GM18907 (cell line): ENCODE measurements at regions not wholly inside any gene's neighbourhood (a gene's known extent, or its start where the extent isn't known, plus 50 kb on each side); places are given as distances from the start of the nearest gene placed in this dataset.

Source experiments
- ATAC-seq: cut with Tn5 transposase; IDR thresholded peaks from one replicate; pipeline ENCODE4 v1.9.1; 2021; ENCODE audit warnings: mild to moderate bottlenecking, moderate library complexity; ENCODE audit not compliant: unreplicated experiment

DNA sequence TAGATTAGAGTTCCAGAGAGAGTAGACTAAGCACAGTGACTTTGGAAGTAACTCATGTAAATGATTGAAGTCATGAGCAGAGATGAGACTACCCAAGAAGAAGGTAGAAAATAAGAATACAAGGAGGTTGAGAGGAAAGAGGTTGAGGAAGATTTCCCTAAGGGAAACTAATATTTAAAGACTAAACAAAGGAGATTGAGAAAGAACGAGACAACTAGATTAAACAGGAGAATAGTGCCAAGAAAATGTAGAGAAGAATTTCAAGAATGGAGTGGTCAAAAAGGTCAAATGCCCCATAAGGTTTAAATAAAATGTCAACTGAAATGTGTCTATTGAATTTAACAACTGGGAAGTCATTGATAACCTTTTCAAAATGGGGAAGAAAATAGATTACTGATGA lies 59.0 kb downstream of the RPS29 start:
- ATAC-seq: no peak

DNA sequence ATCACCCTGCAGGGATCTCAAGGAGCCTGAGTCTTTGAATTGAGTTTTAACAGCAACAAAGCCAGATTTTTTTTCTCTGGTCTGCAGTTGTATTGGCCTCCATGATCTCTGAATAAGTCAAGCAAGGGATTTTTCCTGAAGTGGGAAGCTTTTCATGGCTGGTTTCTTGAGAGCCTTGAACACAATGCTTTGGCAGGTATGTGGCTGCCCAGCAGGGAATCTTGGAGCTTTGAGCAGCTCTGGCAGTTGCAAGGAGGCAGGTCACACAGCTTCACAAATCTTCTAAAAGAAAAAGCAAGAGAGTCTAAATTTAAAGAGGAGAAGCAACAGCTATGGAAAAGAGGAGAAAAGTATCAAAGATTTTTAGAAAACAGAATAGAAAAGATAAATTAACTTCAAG lies 60.1 kb downstream of the RPS29 start:
- no peak for ATAC-seq

DNA sequence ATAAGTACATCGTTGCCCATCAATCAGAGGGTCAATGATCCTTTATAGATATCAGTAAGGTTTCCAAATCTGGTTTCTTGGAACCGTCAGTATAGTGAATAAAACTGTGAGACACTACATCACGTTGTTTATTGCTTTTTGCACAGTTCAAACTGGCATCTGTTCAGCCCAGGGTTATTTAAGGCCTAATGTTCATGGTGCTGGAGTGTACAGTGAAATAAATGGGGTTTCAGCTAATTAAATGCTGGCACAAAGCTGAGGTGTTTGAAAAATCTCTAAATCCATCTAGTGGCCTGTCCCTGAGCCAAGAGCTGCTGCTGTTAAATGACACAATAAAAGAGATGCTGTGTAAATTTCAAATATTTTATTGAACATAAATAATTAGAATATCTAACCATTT lies 69.9 kb downstream of the RPS29 start:
- ATAC-seq: no peak

DNA sequence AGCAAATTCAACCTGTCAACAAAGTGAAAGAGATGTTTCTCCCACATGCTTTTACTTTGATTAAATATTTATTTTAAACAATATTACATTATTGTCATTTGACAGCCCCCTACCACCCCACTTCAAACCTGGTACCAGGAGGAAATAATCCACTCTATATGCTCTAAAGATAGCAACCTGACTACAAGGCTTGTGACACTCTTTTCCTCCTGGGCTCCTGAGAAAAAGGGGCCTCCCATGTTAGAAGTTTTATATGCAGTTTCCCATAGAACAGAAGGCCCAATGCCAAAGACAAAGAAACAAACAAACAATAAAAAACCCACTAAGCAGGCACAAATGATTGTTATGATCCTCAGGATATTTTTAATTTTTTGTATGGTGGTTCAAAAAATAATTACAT lies 73.6 kb downstream of the RPS29 start:
- ATAC-seq: no peak

DNA sequence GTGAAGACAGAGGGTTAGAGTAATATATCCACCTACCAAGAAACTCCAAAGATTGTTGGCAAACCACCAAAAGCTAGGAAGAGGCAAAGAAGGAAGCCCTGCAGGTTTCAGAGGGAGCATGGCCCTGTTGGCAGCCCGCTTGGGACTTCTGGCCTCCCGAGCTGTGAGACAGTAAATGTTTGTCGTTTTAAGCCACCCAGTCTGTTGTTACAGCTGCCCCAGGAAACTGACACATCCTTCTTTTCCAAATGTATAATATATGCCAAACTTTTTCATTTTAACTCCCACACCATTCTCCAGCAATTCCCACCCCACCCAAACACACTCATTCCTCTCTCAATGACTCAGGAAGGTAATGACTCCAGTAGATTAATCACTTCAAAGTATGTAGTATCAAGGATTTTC lies 74.0 kb downstream of the RPS29 start:
- ATAC-seq: no peak

DNA sequence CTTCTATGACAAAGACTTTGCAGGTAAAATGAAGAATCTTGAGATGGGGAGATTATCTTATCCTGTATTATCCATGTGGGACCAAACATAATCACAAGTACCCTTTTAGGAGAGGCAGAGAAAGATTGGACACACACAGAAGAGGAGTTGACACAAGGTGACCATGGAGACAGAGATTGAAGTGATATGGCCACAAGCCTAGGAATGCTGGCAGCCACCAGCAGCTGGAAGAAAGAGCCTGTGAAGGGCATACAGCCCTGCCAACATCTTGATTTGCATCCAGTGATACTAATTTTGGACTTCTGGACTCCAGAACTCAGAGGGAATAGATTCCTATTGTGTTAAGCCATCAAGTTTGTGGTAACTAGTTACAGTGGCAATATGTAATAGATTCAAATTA lies 78.1 kb downstream of the RPS29 start:
- no peak for ATAC-seq

DNA sequence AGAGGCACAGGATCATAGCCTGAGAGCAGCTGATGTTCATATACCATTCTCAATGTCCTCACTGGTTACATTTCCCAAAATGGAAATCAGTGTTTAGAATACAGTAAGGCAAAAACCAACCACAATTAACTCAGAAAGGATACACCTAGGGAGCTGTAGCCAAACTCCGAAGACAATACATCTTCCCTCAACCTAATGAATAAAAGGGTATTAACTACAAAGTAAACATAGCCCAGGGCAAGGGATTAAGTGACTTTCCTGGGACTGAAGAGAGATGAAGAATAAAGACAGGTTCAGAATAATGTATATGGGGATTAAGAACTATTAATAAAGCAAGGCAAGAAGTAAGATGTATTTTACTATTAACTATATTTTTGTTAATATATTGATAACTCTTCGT lies 79.5 kb downstream of the RPS29 start:
- ATAC-seq: no peak

DNA sequence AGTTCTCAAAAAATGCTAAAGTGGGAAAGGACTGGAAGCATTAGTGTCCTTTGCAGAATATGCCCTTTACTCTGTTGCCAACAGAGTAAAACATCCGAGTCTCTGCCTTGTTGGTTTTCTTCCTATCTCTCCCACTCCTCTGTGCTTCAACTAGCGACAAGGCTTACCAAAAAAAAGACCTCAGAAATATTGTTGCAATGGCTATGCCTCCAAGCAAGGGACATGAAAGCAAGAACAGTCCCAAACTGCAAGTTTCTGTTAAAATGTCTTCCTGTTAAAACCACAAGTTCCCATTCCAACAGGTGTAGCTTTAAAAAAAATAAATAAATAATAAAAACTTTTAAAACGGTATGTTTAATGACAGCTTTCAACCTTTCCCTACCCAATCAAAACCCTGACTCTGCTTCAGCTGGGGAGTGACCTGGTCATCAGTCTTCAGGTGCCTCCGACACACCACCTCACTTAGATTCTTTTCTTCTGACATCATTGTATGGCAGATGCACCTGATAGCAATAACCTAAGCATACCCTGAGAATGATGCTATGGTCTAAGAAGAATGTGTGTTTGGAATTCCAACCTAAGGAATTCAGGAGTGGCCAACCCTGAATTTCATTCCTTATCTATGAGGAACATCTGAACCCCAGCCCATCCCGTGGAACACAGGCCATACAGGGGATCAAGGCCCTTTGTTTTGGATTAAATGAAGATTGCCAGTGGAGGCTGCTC lies 81.0 kb downstream of the RPS29 start:
- no peak for ATAC-seq

DNA sequence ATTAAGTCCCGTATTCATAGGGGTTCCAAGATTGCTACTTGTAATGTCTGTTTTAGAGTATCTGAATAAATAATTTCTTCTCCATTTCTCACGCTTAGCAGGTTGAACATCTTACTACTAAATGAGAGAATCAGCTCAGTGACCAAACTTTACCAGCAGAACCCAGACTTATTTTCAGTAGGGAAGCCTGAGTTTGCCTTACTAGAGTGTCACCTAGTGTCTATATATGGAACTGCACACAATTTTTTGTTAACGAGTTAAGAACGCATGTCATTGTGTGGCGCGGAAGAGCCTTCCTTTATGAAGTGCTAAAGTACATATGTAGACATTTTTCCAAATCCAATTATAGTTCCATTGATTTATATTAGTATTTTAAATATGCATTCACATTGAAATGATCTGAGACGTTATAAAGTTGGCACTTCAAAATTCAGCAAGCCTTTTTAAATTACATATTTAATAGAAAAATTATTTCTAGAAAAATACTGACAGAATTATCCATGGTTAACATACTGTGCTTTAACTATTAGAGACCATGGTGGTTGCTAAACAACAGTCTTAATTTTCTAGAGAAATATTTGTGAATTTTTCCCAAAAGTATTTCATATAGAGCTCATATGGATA lies 88.3 kb downstream of the RPS29 start:
- peak; percentile 92 for ATAC-seq

DNA sequence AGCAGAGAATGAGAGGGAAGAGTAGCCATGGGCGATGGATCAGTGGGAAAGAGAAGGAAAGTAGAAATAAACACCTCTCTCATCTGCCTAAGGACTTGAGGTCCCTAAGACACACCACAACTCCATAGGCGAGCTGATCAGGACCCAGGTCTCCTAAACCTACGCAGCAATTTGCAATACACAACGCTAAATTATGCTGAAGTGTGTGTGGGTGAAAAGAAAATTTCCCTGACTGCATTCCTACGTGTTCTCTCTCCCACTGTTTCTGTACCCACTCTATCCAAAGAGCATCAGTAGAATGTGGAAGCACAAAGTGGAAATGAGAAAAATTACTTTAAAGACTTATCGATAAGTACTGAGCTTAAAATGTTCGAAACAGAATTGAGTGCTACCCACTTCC lies 88.9 kb downstream of the RPS29 start:
- ATAC-seq: no peak

DNA sequence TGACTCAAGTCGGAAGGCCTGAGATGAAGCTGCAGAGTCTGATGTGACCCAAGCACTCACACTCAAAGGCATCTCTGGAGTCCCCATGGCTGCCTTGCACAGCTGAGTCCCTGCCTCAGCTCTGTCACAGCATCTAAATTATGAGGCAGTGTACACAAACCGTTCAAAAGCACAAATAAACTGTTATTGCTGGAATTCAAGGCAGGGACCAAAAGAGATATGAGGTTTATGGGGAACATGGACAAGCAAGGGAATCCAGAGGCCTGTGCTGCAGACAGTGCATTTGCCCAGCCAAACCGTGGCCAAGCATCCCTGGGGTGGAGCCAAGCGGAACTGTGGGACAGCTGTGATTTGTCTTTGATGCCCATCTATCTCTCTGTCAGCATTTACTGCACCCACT lies 91.3 kb downstream of the RPS29 start:
- no peak for ATAC-seq

DNA sequence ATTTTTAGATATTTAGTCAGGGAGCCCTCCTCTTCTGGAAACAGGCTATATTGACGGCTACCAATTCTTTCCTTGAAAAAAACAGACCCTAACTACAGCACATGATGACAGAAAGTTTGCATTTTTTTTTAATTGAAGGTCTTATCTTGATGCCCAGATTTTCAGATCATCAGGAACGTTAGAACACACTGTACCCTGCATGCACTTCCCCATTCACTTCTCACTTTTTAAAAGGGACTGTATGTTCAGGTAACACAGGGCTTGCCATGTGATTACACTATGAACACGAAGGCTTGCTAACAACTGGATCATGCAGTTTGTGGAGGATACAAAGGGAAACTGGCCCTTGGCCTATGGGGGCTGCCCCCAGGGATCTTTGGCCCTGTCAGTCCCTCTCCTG lies 92.6 kb downstream of the RPS29 start:
- no peak for ATAC-seq

DNA sequence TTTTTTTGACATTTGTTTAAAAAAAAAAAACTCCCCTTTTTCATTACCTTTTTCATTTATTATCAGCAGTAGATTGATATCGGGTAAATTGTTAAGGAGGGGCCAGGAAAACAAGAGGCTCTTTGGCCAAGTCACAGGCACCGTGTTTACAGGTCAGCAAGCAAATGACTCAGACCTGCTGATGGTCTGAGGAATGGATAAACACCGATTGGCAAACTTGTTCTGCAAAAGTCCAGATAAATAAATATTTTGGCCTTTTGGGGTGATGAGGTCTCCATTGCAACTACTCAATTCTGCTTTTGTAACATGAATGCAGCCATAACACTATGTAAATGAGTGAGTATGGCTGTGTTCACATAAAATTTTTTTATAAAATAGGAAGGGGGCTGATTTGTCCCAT lies 94.0 kb downstream of the RPS29 start:
- ATAC-seq: no peak

DNA sequence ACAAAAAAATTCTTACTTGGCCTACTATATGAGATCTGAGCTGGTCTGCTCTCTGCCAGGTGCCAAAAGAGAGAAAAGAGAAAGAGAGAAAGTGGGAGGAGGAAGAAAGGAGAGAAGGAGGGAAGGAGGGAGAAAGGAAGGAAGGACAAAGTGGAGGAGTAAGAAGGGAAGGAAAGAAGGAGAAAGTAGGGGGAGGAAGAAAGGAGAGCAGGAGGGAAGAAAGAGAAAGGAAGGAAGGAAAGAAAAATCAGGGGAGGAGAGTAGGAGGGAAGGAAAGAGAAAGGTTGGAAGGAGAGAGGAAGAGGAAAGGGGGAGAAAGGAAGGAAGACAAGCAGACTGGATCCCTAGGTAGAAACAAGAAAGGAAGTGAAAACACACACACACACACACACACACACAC lies 96.8 kb downstream of the RPS29 start:
- ATAC-seq: no peak

DNA sequence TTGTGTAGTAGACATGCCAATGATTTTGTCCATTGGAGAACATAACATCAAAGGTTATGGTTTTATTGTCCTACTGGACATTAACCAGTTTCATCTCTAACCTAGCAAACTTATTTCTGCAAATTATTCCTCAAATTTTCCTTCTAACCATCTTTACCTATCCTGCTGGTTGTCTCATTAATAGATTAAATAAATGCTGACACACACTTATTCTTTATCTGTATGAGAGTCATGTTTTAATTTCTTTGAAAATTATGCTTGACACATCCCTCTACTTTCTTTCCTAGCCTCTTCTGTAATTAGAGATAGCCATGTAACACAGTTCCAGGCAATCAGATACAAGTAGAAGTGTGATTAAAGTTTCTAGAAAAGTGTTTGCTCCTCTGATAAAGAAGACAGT lies 98.9 kb downstream of the RPS29 start:
- ATAC-seq: no peak

DNA sequence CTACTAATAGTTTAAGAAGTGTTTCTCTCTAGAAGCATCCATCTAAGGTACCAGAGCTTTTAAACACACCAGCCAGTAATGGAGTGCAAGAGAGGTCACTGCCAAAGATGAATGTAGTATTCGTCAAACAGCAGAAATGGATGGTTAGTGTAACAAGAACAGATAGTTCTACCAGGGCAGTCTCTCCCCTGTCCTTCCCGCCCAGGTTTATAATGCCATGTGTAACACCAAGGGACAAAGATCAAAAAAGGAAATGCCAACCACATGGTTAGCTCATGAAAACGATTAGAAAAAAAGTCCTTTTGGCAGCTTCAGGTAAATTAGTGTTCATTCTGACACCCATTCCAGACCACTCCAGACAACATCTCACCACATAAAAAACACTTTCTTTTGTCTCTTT lies 100.9 kb downstream of the RPS29 start:
- ATAC-seq: no peak

DNA sequence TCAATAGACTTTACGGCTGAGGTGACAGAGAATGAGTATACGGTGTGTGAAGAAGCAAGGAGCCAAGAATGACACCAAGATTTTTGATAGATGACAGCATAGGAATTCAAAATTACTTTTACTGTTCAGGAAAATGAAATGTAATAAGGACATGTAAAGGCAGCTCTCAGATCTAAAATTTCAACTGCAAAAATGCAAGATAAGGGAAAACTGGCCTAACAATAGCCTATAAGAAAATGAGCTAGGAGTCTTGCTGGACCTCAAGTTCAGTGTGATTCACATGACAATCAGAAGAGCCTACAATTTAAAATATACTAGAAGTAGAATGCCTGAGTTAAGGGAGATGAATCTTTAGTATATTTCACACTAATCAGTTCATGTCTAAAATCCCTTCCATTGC lies 102.0 kb downstream of the RPS29 start:
- ATAC-seq: no peak

DNA sequence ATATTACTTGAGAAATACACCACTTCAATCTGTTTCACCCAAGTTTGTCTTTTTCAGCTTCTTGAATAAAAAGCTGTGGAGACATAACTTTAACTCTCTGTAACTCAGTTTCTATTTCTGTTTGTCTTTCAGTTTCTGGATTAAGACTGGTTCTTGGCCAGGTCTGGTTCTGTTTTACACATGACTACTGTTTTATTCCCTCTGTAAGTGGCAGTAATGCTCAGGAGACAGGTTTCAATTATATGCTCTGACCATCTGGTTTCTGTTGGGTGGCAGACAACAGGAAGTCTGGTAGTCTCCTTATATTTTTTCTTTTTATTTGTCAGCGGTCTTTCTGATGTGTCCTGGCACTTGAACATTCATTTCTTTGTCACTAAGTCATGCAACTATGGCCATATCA lies 102.9 kb downstream of the RPS29 start:
- peak; percentile 88 for ATAC-seq

DNA sequence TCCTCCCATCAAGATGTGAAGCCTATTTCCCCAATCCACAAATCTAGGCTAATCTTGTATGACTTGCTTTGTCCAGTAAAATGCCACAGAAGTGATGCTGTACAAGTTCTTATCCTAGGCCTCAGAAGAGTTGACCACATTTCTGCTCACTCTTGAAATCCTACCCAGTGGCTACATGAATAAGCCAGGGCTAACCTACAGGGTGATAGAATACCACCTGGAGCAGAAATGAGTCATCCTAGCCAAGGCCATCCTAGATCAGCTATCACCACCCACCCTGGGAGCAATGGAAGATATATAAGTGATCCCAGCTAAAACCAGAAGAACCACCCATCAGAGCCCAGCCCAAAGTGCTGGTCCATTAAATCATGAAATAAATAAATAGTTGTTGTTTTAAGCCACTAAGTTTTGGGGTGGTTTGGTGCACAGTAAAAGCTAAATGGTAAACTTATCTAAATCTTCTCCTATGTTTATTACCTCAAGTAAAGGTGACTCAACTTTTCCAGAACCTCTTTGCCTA lies 105.1 kb downstream of the RPS29 start:
- no peak for ATAC-seq

DNA sequence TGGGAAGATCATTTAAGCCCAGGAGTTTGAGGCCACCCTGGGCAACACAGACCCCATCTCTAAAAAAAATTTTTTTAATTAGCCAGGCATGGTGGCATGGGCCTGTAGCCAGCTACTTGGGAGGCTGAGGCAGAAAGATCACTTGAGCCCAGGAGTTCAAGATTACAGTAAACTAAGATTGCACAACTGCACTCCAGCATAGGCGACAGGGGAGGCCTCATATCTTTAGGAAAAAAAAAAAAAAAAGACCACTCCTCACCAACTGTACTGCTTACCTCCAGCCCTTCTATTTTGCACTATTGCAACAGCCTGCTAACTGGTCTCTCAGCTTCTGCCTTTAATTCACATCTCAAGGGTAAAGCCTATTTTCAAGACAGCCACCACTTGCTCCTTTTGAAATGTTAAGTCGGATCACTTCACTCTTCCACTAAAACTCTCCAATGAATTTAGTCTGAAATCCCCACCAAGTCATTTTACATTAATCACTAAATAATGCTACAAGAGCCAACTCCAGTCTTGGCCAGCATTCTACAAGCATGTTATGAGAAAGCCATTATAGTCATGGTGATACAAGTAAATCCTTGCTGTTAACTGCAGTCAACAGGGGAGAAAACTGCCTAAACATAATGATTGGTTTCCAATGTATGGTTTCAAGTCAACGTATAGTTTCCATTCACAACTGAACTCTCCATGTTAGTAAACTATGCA lies 106.0 kb downstream of the RPS29 start:
- no peak for ATAC-seq

DNA sequence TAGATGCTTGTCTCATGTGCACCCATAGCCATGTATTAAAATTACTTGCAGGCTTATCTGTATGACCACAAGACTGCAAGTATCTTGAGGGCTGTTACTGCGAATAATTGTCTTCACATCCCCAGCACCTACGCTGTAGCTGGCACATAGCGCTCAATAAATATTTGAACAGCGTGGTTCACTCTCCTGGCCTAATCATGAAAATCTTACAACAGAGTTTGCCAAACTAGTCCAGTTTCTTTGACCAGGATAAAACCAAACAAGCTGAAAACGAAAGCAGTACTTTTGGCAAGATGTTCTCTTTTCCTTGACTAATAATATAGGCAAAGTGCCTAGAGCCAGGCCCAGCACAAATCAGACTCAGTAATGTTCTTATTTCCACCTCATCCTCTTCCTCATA lies 106.7 kb downstream of the RPS29 start:
- no peak for ATAC-seq

DNA sequence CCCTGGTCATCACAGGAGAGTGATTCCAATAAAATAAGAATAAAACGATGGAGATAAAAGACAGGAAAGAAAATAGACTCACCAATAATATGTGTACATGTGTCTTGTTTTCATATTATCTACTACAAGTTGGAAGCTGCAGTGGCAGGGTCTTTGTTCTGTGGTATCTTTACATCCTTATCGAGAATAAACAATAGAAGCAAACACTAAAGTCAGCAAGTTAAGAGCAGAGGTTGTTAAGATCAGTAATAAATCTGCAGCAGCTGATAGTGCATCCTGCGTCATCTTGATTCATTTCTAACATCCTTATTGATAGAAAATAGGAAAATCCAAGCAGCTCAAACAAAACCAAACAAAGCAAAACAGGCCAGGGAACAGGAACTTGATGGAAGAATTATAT lies 107.4 kb downstream of the RPS29 start:
- ATAC-seq: no peak
